ENCODE measurements at regions not wholly inside any gene's neighbourhood (a gene's known extent, or its start where the extent isn't known, plus 50 kb on each side); places are given as distances from the start of the nearest gene placed in this dataset.

DNA sequence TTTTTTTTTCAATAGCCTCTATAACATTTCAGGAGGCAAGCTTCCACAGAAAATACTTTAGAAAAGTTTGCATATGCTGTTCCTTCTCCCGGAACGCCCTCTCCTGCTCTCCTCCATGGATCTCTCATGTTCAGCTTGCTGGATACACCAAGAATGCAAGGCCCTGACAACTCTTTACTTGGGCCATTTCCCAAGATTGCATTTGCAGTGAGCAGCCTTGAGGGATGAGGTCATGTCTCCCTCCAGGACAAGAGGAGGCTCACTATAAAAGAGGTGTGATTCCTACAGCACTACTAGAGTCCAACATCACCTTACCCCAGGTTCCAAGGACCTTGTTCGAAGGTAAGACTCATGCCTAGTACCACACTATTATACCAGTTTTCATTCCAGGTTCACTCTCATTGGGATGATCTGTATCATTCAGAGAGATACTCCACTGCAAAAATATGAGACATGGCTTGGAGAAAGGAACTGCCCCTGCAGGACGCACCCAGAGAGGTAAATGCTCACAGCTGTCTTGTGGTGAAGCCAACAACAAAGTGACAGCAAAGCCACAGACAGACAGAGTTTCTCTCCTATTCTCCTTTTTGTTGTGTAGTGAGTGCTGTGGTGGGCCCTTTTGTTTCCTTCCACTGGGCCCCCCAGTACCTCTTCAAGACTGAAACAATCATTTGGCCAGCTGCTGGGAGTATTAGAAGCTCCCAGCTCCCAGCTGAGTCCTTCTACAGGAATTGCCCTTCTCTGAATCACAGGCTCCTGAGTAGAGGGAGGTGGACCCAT is 151.7 kb upstream of the ZNF366 start:
- no peak for DNase-seq (ENCODE audit: low read depth)
- H3K4me3 ChIP-seq (ENCODE audit: low read depth, low read length): no peak overlapping the region
- TF ChIP-seq POLR2A (IDR thresholded peaks at IDR 0.05; ENCODE audit: extremely low read depth, insufficient read length): no peak
- TF ChIP-seq, protein P1, sequence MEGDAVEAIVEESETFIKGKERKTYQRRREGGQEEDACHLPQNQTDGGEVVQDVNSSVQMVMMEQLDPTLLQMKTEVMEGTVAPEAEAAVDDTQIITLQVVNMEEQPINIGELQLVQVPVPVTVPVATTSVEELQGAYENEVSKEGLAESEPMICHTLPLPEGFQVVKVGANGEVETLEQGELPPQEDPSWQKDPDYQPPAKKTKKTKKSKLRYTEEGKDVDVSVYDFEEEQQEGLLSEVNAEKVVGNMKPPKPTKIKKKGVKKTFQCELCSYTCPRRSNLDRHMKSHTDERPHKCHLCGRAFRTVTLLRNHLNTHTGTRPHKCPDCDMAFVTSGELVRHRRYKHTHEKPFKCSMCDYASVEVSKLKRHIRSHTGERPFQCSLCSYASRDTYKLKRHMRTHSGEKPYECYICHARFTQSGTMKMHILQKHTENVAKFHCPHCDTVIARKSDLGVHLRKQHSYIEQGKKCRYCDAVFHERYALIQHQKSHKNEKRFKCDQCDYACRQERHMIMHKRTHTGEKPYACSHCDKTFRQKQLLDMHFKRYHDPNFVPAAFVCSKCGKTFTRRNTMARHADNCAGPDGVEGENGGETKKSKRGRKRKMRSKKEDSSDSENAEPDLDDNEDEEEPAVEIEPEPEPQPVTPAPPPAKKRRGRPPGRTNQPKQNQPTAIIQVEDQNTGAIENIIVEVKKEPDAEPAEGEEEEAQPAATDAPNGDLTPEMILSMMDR (IDR thresholded peaks at IDR 0.05; ENCODE audit: low read depth, low read length): no peak
- no peak for TF ChIP-seq MAX (IDR thresholded peaks at IDR 0.05; ENCODE audit: low read depth, low read length)
- no peak for TF ChIP-seq MYC (IDR thresholded peaks at IDR 0.05; ENCODE audit: low read depth, low read length)

DNA sequence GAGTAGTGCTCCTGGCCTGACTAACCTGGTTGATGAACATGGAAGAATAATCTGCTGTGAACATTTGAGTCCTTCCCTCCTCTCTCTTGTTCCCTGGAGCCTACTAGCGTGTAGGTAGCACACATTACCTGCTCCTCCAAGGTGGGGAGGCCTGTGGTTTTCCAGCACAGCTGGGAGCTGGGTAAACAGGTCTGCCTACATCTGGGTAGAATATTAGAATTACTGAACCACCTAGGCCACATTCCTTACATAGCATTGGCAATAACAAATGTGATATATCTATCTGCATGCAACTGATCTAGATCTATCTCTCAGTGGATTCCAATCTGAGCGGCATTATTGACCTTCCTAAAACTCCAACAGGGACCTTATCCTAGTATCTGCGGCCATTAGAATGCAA is 151.0 kb upstream of the ZNF366 start:
- no peak for TF ChIP-seq POLR2A (IDR thresholded peaks at IDR 0.05; ENCODE audit: extremely low read depth, insufficient read length)
- no peak for TF ChIP-seq MAX (IDR thresholded peaks at IDR 0.05; ENCODE audit: low read depth, low read length)
- no peak for TF ChIP-seq MYC (IDR thresholded peaks at IDR 0.05; ENCODE audit: low read depth, low read length)
- H3K4me3 ChIP-seq (ENCODE audit: low read depth, low read length): no peak overlapping the region
- DNase-seq (ENCODE audit: low read depth): no peak

GRCh38 chr5:72656756-72657513 is 149.7 kb upstream of the ZNF366 start:
- H3K4me3 ChIP-seq (ENCODE audit: low read depth, low read length): no peak overlapping the region
- no peak for DNase-seq (ENCODE audit: low read depth)
- TF ChIP-seq, protein P1 (IDR thresholded peaks at IDR 0.05; ENCODE audit: low read depth, low read length): no peak
- TF ChIP-seq MYC (IDR thresholded peaks at IDR 0.05; ENCODE audit: low read depth, low read length) (no peak), MAX (IDR thresholded peaks at IDR 0.05; ENCODE audit: low read depth, low read length) (no peak), POLR2A (IDR thresholded peaks at IDR 0.05; ENCODE audit: extremely low read depth, insufficient read length) (no peak)

GRCh38 chr5:72656331-72656730 is 149.1 kb upstream of the ZNF366 start:
- no peak for DNase-seq (ENCODE audit: low read depth)
- no peak overlapping the region for H3K4me3 ChIP-seq (ENCODE audit: low read depth, low read length)
- TF ChIP-seq, protein P1 (IDR thresholded peaks at IDR 0.05; ENCODE audit: low read depth, low read length): no peak
- TF ChIP-seq POLR2A (IDR thresholded peaks at IDR 0.05; ENCODE audit: extremely low read depth, insufficient read length): no peak
- TF ChIP-seq MAX (IDR thresholded peaks at IDR 0.05; ENCODE audit: low read depth, low read length): no peak
- TF ChIP-seq MYC (IDR thresholded peaks at IDR 0.05; ENCODE audit: low read depth, low read length): no peak

GRCh38 chr5:72654231-72654630 is 147.0 kb upstream of the ZNF366 start:
- no peak for DNase-seq (ENCODE audit: low read depth)
- no peak overlapping the region for H3K4me3 ChIP-seq (ENCODE audit: low read depth, low read length)
- TF ChIP-seq MAX (IDR thresholded peaks at IDR 0.05; ENCODE audit: low read depth, low read length) (no peak), POLR2A (IDR thresholded peaks at IDR 0.05; ENCODE audit: extremely low read depth, insufficient read length) (no peak)

DNA sequence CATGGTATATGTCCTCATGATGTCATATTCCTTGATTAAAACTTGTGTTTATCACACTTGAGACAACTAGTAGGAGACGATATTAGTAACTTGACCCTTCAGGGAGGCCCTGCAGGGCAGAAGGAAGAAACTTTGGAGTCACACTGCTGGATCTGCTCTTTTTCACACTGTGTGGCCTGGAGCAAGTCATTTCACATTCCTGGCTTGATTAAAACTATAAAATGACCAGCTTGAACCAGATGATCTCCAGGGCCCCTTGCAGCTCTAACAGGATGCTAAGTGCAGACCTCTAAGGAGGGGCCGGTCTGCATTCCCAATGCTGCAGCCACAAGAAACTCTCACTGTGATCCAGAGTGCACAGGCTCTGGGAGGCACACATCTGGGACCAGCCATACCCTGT is 146.4 kb upstream of the ZNF366 start:
- no peak overlapping the region for H3K4me3 ChIP-seq (ENCODE audit: low read depth, low read length)
- no peak for DNase-seq (ENCODE audit: low read depth)
- no peak for TF ChIP-seq MYC (IDR thresholded peaks at IDR 0.05; ENCODE audit: low read depth, low read length)
- no peak for TF ChIP-seq POLR2A (IDR thresholded peaks at IDR 0.05; ENCODE audit: extremely low read depth, insufficient read length)
- no peak for TF ChIP-seq MAX (IDR thresholded peaks at IDR 0.05; ENCODE audit: low read depth, low read length)

GRCh38 chr5:72651779-72652178 is 144.6 kb upstream of the ZNF366 start:
- no peak overlapping the region for H3K4me3 ChIP-seq (ENCODE audit: low read depth, low read length)
- TF ChIP-seq POLR2A (IDR thresholded peaks at IDR 0.05; ENCODE audit: extremely low read depth, insufficient read length) (no peak), MYC (IDR thresholded peaks at IDR 0.05; ENCODE audit: low read depth, low read length) (no peak), MAX (IDR thresholded peaks at IDR 0.05; ENCODE audit: low read depth, low read length) (no peak)
- TF ChIP-seq, protein P1 (IDR thresholded peaks at IDR 0.05; ENCODE audit: low read depth, low read length): no peak
- DNase-seq (ENCODE audit: low read depth): no peak
